Stimulated activated effector memory CD8-positive, alpha-beta T cell treated with anti-CD3 and anti-CD28 coated beads, Interleukin-12 subunit alpha, Interleukin-12 subunit beta, amount 100 ng/mL, for 72 hours (primary cell): ENCODE measurements at regions not wholly inside any gene's neighbourhood (a gene's known extent, or its start where the extent isn't known, plus 50 kb on each side); places are given as distances from the start of the nearest gene placed in this dataset.

Source experiments
- ATAC-seq: fragments of 150-1000 bp; cut with Tn5 transposase; 2 replicates; pipeline ENCODE4 v1.10.0; 2021
- DNase-seq, 2 donors: peaks; one replicate each; pipeline ENCODE4 v3.0.0; 2021 to 2022; ENCODE audit warnings: low spot score in 2 of 2
- H3K27ac Mint-ChIP-seq: one replicate; pipeline ENCODE4 v1.8.0; 2022; ENCODE audit warnings: mild to moderate bottlenecking, mixed read lengths
- H3K36me3 Mint-ChIP-seq: one replicate; pipeline ENCODE4 v1.8.0; 2022; ENCODE audit warnings: mild to moderate bottlenecking, mixed read lengths
- H3K4me1 Mint-ChIP-seq: one replicate; pipeline ENCODE4 v1.8.0; 2022; ENCODE audit warnings: mixed read lengths
- H3K4me3 Mint-ChIP-seq: one replicate; pipeline ENCODE4 v1.8.0; 2022; ENCODE audit warnings: mild to moderate bottlenecking, mixed read lengths
- H3K9me3 Mint-ChIP-seq: one replicate; pipeline ENCODE4 v1.8.0; 2022; ENCODE audit warnings: mixed read lengths

DNA sequence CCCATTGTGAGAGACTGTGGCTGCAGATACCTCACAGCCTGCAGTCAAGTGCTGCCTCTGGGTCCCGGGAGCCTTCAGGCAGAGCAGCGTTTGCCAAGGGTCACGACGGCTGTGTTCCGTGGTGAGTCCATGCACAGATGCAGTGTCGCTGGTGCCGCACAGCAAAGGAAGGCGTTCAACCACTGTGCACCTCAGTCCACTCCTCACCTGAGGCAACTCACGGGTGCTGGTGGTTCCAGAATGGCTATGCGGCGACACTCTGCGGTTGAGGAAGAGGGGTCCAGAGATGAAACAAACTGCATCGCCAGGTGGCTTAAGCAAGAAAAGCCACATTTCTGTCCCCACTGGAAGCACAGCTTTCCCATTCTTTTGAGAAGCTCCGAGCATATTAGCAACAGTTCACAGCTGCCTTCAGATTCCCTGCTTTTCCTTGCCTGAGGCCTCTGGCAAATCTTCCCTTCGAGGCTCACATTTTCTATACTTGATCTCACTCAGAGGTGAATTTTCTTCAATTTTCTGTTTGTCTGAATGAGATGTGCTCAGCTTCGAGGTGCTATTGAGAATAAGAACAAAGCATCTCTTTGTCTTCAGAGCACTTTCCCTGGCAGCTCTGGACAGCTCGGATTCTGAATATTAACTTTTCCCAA, 208.8 kb upstream of the TWIST2 start:
- no peaks in the 10 kb centered on the region for H3K9me3 Mint-ChIP-seq
- H3K27ac Mint-ChIP-seq, result no peak overlapping the region
- peaks cover 8% of the 10 kb centered on the region for H3K4me1 Mint-ChIP-seq
- H3K36me3 Mint-ChIP-seq, result no peaks in the 10 kb centered on the region
- no peak overlapping the region for H3K4me3 Mint-ChIP-seq
- DNase-seq, result peak in 1 of 2 donors; percentile 41
- ATAC-seq, result no peak

DNA sequence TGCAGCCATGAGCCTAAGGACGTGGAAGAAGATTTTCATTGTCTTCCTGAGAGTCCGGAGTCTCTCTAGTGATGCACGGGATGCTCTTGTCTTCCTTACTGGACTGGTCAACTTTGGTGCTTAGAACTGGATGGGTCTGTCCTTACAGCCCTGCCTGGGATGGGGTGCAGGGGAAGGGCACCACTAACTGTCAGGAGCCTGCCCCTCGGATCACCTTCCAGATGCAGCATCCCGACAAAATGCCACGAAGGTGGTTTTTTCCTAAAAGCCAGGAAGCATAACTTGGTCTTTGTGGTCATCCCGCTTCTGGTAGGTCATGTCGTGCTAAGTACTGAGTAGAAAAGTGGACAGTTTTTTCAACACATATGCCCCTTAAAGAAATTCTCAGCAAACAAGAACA, 207.4 kb upstream of the TWIST2 start:
- Mint-ChIP-seq H3K4me1 (peaks cover 10% of the 10 kb centered on the region), H3K27ac (no peak overlapping the region), H3K36me3 (no peaks in the 10 kb centered on the region), H3K9me3 (no peaks in the 10 kb centered on the region), H3K4me3 (no peak overlapping the region)
- ATAC-seq (no peak), DNase-seq (peak in 1 of 2 donors; percentile 13)

DNA sequence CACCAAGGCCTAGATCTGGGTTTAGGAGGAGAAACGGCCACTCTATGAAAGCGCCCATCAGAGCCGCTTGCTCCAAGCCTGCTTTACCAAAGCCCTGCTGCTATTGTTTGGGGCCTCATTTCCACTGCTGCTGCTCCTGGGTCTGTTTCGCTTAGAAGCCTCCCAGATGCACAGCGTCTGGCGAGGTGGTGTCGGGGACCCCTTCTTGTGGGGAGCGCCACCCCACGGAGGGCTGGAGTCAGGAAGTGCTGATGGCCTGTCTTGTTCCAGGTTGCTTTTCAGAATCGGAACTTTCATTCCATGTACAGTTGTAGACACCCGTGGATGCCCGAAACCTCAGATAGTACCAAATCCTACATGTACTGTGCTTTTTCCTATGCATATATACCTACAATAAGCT, 204.9 kb upstream of the TWIST2 start:
- Mint-ChIP-seq H3K4me1 (peaks cover 10% of the 10 kb centered on the region), H3K9me3 (no peaks in the 10 kb centered on the region), H3K4me3 (no peak overlapping the region), H3K36me3 (no peaks in the 10 kb centered on the region), H3K27ac (no peak overlapping the region)
- DNase-seq (peak in 1 of 2 donors; percentile 17), ATAC-seq (no peak)

DNA sequence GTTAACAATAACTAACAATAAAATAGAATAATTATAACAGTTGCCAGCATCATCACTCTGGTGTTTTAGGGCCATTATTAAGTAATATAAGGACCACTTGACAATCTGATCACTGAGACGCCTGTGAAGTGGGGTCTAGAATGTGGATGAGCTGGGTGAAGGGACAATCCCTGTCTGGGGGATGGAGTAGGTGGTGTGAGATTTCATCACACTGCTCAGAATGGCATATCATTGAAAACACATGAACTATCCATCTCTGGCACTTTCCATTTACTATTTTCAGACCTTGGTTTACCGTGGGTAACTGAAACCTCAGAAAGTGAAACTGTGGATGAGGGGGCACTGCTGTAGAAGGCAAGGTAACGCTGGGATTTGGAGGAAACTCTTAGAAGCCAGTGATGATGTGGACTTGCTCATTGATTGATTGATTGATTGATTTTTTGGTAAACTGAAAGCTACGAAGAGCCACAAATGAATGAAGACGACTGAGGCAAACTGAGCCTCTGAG, 204.4 kb upstream of the TWIST2 start:
- no peaks in the 10 kb centered on the region for H3K36me3 Mint-ChIP-seq
- H3K9me3 Mint-ChIP-seq, result no peaks in the 10 kb centered on the region
- H3K4me3 Mint-ChIP-seq, result no peak overlapping the region
- DNase-seq (peak in 1 of 2 donors; percentile 17), ATAC-seq (no peak)
- H3K27ac Mint-ChIP-seq, result no peak overlapping the region
- H3K4me1 Mint-ChIP-seq, result peaks cover 10% of the 10 kb centered on the region

DNA sequence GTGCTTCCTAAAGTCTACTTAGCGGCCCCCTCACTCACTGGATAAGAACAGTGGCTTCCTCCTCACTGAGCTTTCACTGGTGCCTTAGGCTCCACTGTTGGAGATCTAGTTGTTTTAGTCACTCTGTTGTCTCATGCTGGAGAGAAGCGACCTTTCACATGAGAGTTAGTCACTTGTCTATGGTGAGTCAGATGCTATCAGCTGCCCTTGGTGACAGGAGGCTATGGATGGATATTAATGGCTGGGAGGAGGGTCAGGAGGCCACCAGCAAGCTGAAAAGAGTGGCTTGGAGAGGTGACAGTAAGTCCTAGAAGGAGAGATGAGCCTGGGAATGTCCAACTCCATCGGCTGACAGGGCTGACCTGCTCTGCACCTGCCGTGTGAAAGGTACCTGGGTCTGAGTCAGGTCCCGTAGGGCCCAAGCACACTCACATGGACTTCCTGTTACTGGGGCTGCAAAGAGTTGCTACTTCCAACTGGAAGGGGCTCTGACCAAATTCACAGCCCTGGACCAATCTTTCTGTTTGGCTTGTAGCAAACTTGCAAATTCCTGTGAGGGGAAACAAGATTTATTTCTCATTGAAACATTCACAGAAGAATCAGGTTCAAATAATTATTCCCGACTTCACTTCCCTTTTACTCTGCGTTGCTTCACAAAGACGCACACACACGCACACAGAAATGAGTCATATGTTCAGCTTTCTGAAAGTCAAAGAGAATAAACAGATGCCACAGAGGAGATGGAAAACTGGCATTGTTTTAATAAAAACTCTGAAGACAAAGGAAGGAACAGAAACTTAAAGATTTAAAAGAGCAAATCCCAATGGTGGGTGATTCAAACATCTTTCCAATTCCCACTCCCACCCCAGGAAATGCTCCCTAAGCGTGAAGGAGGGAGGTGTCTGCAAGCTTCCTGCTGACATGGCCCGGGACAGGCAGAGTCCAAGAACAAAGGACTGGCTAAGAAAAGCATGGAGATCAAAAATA, 203.5 kb upstream of the TWIST2 start:
- Mint-ChIP-seq H3K36me3 (no peaks in the 10 kb centered on the region), H3K27ac (no peak overlapping the region), H3K4me1 (peaks cover 10% of the 10 kb centered on the region), H3K4me3 (no peak overlapping the region), H3K9me3 (no peaks in the 10 kb centered on the region)
- DNase-seq, result peak in 1 of 2 donors; percentile 38
- peak; percentile 82 for ATAC-seq

DNA sequence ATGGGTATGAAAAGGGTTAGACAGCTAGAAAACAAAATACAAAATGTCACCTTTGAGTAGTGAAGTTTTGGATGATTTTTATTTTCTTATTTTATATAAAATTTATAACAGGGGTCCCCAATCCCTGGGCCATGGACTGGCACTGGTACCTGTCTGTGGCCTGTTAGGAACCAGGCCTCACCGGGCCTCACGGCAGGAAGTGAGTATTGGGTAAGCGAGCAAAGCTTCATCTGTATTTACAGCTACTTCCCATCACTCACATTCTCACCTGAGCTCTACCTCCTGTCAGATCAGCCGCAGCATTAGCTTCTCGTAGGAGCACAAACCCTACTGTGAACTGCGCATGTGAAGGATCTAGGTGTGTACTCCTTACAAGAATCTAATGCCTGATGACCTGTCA, 202.8 kb upstream of the TWIST2 start:
- Mint-ChIP-seq H3K4me1 (peaks cover 10% of the 10 kb centered on the region), H3K27ac (no peak overlapping the region), H3K4me3 (no peak overlapping the region), H3K9me3 (no peaks in the 10 kb centered on the region), H3K36me3 (no peaks in the 10 kb centered on the region)
- no peak for ATAC-seq
- peak in 1 of 2 donors; percentile 26 for DNase-seq

DNA sequence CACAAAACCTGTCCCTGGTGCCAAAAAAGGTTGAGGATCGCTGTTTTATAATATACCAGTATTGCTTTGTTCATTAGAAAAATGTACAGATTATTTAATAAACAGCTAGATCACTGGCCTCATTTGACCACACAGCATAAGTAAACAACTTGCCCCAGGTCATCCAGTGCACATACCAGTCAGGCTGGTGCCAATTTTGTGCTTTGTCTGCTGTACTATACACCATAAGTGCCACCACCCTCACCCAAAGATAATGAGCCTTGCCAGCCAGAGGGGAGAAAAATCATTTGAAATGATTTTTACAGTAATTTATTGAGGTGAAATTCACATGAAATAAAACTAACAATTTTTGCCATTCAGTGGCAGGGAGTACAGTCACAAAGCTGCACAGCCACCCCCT, 202.2 kb upstream of the TWIST2 start:
- H3K4me3 Mint-ChIP-seq, result no peak overlapping the region
- H3K4me1 Mint-ChIP-seq, result peaks cover 10% of the 10 kb centered on the region
- H3K36me3 Mint-ChIP-seq, result no peaks in the 10 kb centered on the region
- H3K9me3 Mint-ChIP-seq, result no peaks in the 10 kb centered on the region
- DNase-seq, result no peak
- no peak overlapping the region for H3K27ac Mint-ChIP-seq
- no peak for ATAC-seq

DNA sequence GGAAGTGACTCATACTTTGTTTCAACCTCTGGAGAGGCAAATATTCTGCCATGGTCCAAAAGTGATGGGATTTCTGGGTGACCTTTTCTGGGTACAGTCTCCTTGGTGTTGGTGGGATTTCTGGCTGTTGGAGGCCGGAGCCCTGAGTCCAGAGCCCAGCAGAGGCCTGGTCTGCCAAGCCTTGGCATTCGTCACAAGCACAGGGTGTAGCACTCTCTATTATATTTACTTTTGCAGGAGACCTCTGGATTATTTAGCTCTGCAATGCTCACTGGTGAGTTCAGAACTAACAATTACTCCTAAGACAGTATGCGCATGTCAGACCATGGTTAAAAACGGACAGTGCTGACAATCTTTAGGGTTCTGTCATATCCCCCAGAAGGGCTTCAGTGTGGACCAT, 201.6 kb upstream of the TWIST2 start:
- Mint-ChIP-seq H3K4me3 (no peak overlapping the region), H3K27ac (no peak overlapping the region), H3K9me3 (no peaks in the 10 kb centered on the region), H3K36me3 (no peaks in the 10 kb centered on the region), H3K4me1 (peaks cover 10% of the 10 kb centered on the region)
- ATAC-seq (no peak), DNase-seq (peak in 1 of 2 donors; percentile 30)

DNA sequence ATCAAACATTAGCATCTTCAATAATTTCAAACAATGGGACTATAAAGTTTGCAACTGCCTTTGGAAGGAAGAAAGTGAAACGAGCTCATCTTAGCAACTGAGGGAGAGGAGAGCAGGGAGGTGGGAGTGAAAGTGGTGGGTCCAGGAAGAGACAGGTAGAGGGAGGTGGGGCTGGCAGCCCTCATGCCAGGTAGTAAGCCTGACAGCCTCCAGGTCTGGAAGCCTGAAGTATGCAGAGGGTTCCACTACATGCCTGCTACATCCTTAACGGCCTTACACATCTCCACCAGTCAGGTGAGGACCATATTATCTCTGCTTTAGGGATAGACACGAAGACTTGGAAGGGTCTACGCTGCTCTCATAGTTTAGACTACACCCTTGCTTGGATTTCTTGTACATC, 201.1 kb upstream of the TWIST2 start:
- no peak for ATAC-seq
- Mint-ChIP-seq H3K4me1 (peaks cover 10% of the 10 kb centered on the region), H3K27ac (no peak overlapping the region), H3K36me3 (no peaks in the 10 kb centered on the region), H3K9me3 (no peaks in the 10 kb centered on the region), H3K4me3 (no peak overlapping the region)
- DNase-seq, result peak in 1 of 2 donors; percentile 17

DNA sequence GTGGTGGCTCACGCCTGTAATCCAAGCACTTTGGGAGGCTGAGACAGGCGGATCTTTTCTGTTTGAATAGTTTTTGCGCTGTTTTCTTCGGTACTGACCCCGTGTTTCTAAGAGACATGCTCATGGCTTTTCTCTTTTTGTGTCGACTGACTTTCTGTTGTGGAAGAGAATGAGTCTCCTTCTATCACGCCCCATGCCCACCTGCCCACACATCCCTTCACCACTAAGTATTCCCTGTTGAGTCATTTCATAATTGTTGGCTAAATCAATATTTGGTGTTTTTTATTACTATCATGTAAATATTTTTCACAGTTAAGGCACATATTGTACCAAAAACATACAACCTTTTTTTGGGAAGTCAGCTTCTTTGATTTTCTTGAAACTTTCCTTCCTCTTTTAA, 198.8 kb upstream of the TWIST2 start:
- Mint-ChIP-seq H3K4me3 (no peak overlapping the region), H3K36me3 (no peaks in the 10 kb centered on the region), H3K4me1 (peaks cover 2% of the 10 kb centered on the region), H3K9me3 (no peaks in the 10 kb centered on the region), H3K27ac (no peak overlapping the region)
- DNase-seq (peak in 1 of 2 donors; percentile 18), ATAC-seq (no peak)

DNA sequence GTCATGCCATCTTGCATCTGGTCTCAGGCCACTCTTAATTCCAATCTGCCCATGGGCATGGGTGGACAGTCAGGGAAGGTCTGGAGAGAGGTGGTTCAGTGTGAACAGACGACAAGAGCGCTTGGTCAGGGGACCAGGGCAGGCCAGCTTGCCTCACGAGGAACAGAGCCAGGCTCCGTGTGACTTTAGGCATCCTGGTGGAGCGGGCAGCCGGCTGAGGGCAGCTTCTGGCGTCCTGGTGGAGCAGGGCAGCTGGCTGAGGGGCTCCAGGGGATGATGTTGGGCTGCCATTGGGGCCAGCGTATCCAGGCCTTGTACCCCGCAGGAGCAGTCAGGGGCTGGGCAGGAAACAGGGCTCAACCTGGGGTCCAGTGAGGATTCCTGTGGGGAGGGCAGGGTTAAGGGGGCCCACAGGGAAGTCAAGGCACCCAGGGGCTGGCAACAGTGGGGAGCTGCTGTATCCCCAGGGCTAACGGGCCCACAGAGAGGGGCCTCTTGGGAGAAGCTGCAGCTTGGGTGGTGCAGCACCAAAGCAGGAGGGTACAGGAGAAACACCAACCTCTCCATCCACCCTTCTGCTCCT, 197.9 kb upstream of the TWIST2 start:
- Mint-ChIP-seq H3K4me3 (no peak overlapping the region), H3K27ac (no peak overlapping the region), H3K36me3 (no peaks in the 10 kb centered on the region), H3K4me1 (no peaks in the 10 kb centered on the region), H3K9me3 (no peaks in the 10 kb centered on the region)
- no peak for ATAC-seq
- peak in 1 of 2 donors; percentile 33 for DNase-seq

DNA sequence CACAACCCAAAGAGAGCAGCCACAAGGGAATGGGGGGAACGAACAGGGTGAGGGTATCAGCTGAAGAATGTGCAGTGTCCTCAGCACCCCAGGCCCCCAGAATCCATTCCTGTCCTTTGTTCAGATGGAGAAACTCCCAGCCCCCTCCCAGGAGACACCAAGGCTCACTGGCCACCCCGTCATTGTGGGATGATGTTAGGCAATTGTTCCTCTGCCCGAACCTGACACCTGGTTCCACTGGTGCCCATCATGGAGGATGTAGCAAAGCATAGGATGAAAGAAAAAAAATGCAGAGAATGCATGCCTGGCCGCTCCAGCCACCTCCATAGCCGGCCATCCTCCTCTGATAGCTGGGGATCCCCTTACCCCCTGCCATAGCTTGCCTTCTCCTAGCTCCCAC, 197.3 kb upstream of the TWIST2 start:
- DNase-seq, result no peak
- ATAC-seq, result no peak
- H3K4me1 Mint-ChIP-seq, result no peaks in the 10 kb centered on the region
- H3K4me3 Mint-ChIP-seq, result no peak overlapping the region
- no peaks in the 10 kb centered on the region for H3K36me3 Mint-ChIP-seq
- no peaks in the 10 kb centered on the region for H3K9me3 Mint-ChIP-seq
- H3K27ac Mint-ChIP-seq, result no peak overlapping the region

DNA sequence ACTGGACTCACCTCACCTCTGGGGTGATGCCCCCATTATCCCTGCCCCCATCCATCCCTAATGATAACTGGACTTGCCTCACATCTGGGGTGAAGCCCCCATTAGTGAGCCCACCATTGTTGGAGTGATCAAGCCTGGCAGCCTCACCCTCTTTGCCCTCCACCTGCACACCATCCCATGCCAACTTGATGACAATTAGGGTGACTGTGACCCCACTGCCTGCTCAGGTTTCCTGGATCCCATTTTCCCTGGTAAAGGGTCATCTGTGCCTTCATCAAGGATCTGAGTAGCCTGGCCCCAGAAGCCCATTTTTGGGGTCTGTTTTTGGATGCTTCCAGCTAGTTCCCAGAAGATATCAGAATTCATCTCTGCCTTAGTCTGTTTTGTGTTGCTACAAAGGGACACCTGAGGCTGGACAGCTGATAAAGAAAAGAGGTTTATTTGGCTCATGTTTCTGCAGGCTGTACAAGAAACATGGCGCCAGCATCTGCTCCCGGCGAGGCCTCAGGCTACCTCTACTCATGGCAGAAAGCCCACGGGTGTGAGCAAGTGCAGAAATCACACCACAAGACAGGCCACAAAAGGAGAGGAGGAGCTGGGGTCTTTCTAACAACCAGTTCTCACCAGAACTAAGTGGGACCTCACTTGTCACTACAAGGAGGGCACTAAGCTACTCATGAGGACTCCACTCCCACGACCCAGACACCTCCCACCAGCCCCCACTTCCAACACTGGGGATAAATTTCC, 196.4 kb upstream of the TWIST2 start:
- no peaks in the 10 kb centered on the region for H3K4me1 Mint-ChIP-seq
- H3K9me3 Mint-ChIP-seq, result no peaks in the 10 kb centered on the region
- no peak overlapping the region for H3K27ac Mint-ChIP-seq
- no peak overlapping the region for H3K4me3 Mint-ChIP-seq
- DNase-seq, result no peak
- H3K36me3 Mint-ChIP-seq, result no peaks in the 10 kb centered on the region
- no peak for ATAC-seq

DNA sequence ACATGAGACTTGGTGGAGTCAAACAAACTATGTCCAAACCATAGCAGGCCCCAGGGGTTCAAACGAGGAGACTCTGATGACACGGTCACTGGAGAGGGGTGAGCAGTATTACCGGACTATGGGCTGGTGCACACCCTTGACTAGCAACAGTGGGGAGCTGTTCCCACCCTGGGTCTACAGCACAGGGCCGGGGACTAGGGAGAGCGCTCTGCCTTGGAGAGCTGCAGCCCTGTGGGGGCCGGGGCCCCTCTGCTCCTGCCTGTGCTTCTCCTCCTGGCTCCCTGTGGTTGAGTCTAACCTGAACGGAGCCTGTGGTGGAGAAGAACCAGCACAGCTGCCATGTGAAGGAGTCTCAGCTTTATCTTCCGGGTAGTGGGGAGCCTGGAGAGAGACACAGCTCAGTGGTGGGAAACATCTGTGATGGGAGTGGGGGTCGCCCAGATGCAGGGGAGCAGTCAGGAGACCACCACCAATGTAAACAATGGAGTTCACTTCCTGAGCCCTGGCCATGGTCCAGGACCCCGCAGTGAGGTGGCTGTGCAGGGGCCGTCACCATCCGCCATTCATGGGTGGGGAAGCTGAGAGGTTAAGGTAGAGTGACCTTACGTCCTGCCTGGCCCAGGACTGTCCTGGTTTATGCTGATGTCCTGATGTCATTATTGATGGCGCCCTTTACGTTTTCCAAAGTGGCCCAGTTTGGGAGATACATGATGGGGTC, 195.7 kb upstream of the TWIST2 start:
- DNase-seq (no peak), ATAC-seq (peak; percentile 6)
- Mint-ChIP-seq H3K27ac (no peak overlapping the region), H3K36me3 (no peaks in the 10 kb centered on the region), H3K4me1 (no peaks in the 10 kb centered on the region), H3K9me3 (no peaks in the 10 kb centered on the region), H3K4me3 (no peak overlapping the region)
